ENCODE measurements at regions not wholly inside any gene's neighbourhood (a gene's known extent, or its start where the extent isn't known, plus 50 kb on each side); places are given as distances from the start of the nearest gene placed in this dataset.
"Not testable (repeated sequence)": the region's sequence is repeated elsewhere in the genome, so short reads cannot be mapped to it uniquely, and the experiment has no call there.

GRCh38 chr5:38790268-38790667 lies 55.5 kb upstream of the OSMR start:
- DNase-seq (ENCODE audit: low read depth): no peak
- no peak overlapping the region for H3K4me3 ChIP-seq (ENCODE audit: low read depth, low read length)
- TF ChIP-seq CTCF (conservative IDR thresholded peaks at IDR 0.05; ENCODE audit: low read depth, low read length): no peak

- DNase-seq (ENCODE audit: low read depth): no peak
Measured at GRCh38 chr5:38790891-38791290, 54.9 kb upstream of the OSMR start.

DNA sequence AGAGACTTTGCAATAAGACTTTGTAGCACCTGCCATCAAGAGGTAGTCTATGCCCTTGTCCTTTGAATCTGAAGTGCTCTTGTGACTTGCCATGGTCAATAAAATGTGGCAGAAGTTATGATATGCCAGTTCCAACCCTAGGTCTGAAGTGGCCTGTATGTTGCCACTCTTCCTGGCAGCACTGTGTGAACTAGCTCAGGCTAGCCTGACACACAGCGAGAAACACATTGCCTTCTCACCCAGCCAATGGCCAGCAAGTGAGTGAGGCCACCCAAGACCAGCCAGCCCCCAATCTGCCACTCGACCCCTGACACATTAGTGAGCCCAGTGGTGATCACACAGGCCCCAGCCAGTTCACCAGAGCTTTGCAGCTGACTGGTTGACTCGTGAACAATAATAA lies 52.7 kb upstream of the OSMR start:
- H3K4me3 ChIP-seq (ENCODE audit: low read depth, low read length): no peak overlapping the region
- TF ChIP-seq CTCF (conservative IDR thresholded peaks at IDR 0.05; ENCODE audit: low read depth, low read length): no peak
- DNase-seq (ENCODE audit: low read depth): no peak

More at GRCh38 chr5:38790891-38791290, 54.9 kb upstream of the OSMR start:
- no peak for TF ChIP-seq CTCF (conservative IDR thresholded peaks at IDR 0.05; ENCODE audit: low read depth, low read length)
- H3K4me3 ChIP-seq (ENCODE audit: low read depth, low read length): no peak overlapping the region

GRCh38 chr5:38794037-38794436 lies 51.8 kb upstream of the OSMR start:
- H3K4me3 ChIP-seq (ENCODE audit: low read depth, low read length); DNase-seq (ENCODE audit: low read depth): not testable (repeated sequence)

GRCh38 chr5:38794986-38795385 lies 50.8 kb upstream of the OSMR start:
- no peak for TF ChIP-seq CTCF (conservative IDR thresholded peaks at IDR 0.05; ENCODE audit: low read depth, low read length)
- no peak for DNase-seq (ENCODE audit: low read depth)
- H3K4me3 ChIP-seq (ENCODE audit: low read depth, low read length): no peak overlapping the region

GRCh38 chr5:38795986-38796741 lies 49.6 kb upstream of the OSMR start:
- no peak overlapping the region for H3K4me3 ChIP-seq (ENCODE audit: low read depth, low read length)
- TF ChIP-seq CTCF (conservative IDR thresholded peaks at IDR 0.05; ENCODE audit: low read depth, low read length): no peak
- DNase-seq (ENCODE audit: low read depth): no peak
